ENCODE measurements at regions not wholly inside any gene's neighbourhood (a gene's known extent, or its start where the extent isn't known, plus 50 kb on each side); places are given as distances from the start of the nearest gene placed in this dataset.

- in situ Hi-C loops (cut with MboI; ENCODE audit: low pct_unique_long_range_greater_than_20kb, low sequenced_read_pairs, unreplicated experiment), result no loop called here
- TF ChIP-seq, protein P1, sequence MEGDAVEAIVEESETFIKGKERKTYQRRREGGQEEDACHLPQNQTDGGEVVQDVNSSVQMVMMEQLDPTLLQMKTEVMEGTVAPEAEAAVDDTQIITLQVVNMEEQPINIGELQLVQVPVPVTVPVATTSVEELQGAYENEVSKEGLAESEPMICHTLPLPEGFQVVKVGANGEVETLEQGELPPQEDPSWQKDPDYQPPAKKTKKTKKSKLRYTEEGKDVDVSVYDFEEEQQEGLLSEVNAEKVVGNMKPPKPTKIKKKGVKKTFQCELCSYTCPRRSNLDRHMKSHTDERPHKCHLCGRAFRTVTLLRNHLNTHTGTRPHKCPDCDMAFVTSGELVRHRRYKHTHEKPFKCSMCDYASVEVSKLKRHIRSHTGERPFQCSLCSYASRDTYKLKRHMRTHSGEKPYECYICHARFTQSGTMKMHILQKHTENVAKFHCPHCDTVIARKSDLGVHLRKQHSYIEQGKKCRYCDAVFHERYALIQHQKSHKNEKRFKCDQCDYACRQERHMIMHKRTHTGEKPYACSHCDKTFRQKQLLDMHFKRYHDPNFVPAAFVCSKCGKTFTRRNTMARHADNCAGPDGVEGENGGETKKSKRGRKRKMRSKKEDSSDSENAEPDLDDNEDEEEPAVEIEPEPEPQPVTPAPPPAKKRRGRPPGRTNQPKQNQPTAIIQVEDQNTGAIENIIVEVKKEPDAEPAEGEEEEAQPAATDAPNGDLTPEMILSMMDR (IDR thresholded peaks at IDR 0.05; ENCODE audit: extremely low read depth, insufficient read depth, missing control alignments), result no peak
- no peak for DNase-seq (ENCODE audit: low spot score)
Measured at GRCh38 chr3:124117486-124117885, 125.6 kb upstream of the ROPN1 start.

DNA sequence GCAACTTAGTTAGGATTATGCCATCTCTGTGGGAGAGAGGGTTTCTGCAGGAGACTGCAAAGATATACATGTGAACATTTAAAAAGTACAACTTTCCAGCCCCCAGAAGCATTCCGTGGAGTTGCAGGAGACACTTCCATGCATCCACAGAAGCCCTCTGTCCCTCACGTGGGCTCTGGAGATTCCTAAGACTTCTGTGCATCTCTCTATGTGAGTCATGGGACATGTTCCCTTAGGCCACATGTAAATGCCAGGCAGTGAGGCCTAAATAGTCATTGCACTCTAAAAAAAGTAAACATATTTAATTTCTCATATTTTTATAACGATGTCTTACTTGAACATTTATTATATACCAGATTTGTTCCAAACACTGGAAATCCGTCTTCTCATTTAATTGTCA lies 126.5 kb upstream of the ROPN1 start:
- DNase-seq (ENCODE audit: low spot score), result no peak
- TF ChIP-seq, protein P1 (IDR thresholded peaks at IDR 0.05; ENCODE audit: extremely low read depth, insufficient read depth, missing control alignments), result no peak
- in situ Hi-C loops (cut with MboI; ENCODE audit: low pct_unique_long_range_greater_than_20kb, low sequenced_read_pairs, unreplicated experiment), result no loop called here

- DNase-seq (ENCODE audit: low spot score), result no peak
- TF ChIP-seq, protein P1 (IDR thresholded peaks at IDR 0.05; ENCODE audit: extremely low read depth, insufficient read depth, missing control alignments), result no peak
- in situ Hi-C loops (cut with MboI; ENCODE audit: low pct_unique_long_range_greater_than_20kb, low sequenced_read_pairs, unreplicated experiment), result no loop called here
Measured at GRCh38 chr3:124119056-124119716, 127.3 kb upstream of the ROPN1 start.

DNA sequence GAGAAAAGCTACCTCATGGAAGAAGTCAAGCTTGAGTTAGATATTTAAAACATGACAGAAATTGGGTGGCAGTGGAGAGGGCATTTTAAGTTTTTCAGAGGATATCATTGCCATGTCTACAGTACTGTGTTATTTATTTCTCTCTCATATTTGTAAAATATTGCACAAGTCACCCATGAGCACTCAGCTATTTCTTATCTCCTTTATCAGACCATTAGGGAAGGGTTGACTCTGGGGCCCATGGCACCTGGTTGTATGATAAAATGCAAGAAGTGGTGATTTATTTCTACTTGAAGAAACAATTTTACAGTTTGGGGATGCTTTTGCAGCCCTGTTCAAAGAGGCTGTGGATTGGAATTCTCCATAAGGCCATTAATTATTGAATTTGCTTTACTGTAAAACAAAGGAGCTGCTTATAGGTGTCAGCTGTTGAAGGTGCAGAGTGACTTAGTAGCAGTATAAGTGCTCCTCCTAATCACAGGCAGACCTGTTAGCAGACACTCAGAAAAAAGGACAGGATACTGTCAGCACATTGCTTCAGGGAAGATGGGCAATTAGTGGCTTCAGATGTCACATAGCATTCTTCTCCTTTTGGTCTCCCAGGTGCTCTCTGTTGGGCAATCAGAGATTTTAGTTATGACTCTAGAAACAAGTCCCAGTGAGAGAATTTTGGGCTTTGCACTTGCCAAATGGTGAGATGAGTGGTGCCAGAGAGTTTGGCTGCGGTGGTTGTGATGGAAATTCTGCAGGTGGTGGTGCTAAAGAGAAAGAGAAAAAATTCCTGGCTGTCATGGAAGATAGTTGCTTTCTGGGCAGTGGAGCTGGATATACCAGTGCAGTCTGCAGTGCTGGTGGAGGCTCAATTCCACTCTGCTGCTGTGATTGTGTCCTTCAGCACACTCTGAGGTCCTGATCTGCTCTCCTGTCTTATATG lies 129.7 kb upstream of the ROPN1 start:
- TF ChIP-seq, protein P1 (IDR thresholded peaks at IDR 0.05; ENCODE audit: extremely low read depth, insufficient read depth, missing control alignments), result no peak
- no peak for DNase-seq (ENCODE audit: low spot score)
- in situ Hi-C loops (cut with MboI; ENCODE audit: low pct_unique_long_range_greater_than_20kb, low sequenced_read_pairs, unreplicated experiment), result no loop called here

DNA sequence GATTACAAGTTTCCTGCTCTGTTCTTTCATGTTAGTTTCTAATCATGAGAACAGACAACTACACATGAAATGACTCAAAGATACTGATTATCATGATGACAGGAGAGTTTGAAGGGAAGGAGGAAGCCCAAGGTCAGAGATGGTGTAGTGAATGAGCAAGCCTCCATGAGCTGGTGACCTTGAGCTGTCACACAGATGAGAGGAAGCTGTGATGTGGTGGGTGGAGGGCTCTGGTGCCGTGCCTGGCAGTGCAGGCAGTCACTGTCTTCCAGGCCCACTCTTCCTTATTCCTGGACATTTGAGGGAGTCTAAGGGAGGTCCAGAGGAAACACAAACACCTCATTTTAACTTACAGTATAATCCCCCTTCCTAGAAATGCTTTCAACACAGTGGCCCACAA lies 133.4 kb upstream of the ROPN1 start:
- TF ChIP-seq, protein P1 (IDR thresholded peaks at IDR 0.05; ENCODE audit: extremely low read depth, insufficient read depth, missing control alignments), result no peak
- in situ Hi-C loops (cut with MboI; ENCODE audit: low pct_unique_long_range_greater_than_20kb, low sequenced_read_pairs, unreplicated experiment), result no loop called here
- no peak for DNase-seq (ENCODE audit: low spot score)

GRCh38 chr3:124126436-124127023 lies 134.6 kb upstream of the ROPN1 start:
- DNase-seq (ENCODE audit: low spot score), result no peak
- in situ Hi-C loops (cut with MboI; ENCODE audit: low pct_unique_long_range_greater_than_20kb, low sequenced_read_pairs, unreplicated experiment), result no loop called here
- TF ChIP-seq, protein P1 (IDR thresholded peaks at IDR 0.05; ENCODE audit: extremely low read depth, insufficient read depth, missing control alignments), result no peak
